ENCODE measurements at regions not wholly inside any gene's neighbourhood (a gene's known extent, or its start where the extent isn't known, plus 50 kb on each side); places are given as distances from the start of the nearest gene placed in this dataset.

- H3K27me3 ChIP-seq, result no peaks in the 10 kb centered on the region
- 74 to 78% methylated on average over 4 to 5 of the region's 5 CpGs for WGBS, 2 donors (ENCODE audit: low coverage in 1 of 2)
- H3K36me3 ChIP-seq, result no peaks in the 10 kb centered on the region
- no peak overlapping the region for H3K27ac ChIP-seq
- in situ Hi-C loops (cut with MboI; ENCODE audit: low pct_ligation_motif_present in 1 of 4, low pct_unique_long_range_greater_than_20kb in 1 of 4, low sequenced_read_pairs in 3 of 4), result no loop called here
- H3K9me3 ChIP-seq, result no peaks in the 10 kb centered on the region
- no peak overlapping the region for H3K4me3 ChIP-seq
- DNase-seq, result no peak
- TF ChIP-seq POLR2A (IDR thresholded peaks at IDR 0.05) (no peak), POLR2AphosphoS5 (IDR thresholded peaks at IDR 0.05) (no peak), EP300 (IDR thresholded peaks at IDR 0.05; ENCODE audit: low read depth) (no peak), CTCF (IDR thresholded peaks at IDR 0.05) (no peak)
- intact Hi-C loops (cut with DNase I; ENCODE audit: low total_unique reads), result no loop called here
- H3K4me1 ChIP-seq, result no peaks in the 10 kb centered on the region
Observed at GRCh38 chr15:93619597-93619996, 530.6 kb upstream of the RGMA start.

GRCh38 chr15:93617443-93617842 lies 528.4 kb upstream of the RGMA start:
- H3K4me1 ChIP-seq, result no peaks in the 10 kb centered on the region
- TF ChIP-seq EP300 (IDR thresholded peaks at IDR 0.05; ENCODE audit: low read depth) (no peak), POLR2A (IDR thresholded peaks at IDR 0.05) (no peak), CTCF (IDR thresholded peaks at IDR 0.05) (no peak), POLR2AphosphoS5 (IDR thresholded peaks at IDR 0.05) (no peak)
- in situ Hi-C loops (cut with MboI; ENCODE audit: low pct_ligation_motif_present in 1 of 4, low pct_unique_long_range_greater_than_20kb in 1 of 4, low sequenced_read_pairs in 3 of 4), result no loop called here

GRCh38 chr15:93614386-93615104 lies 525.5 kb upstream of the RGMA start:
- in situ Hi-C loops (cut with MboI; ENCODE audit: low pct_ligation_motif_present in 1 of 4, low pct_unique_long_range_greater_than_20kb in 1 of 4, low sequenced_read_pairs in 3 of 4), result no loop called here
- Histone ChIP-seq H3K9me3 (no peaks in the 10 kb centered on the region), H3K36me3 (no peaks in the 10 kb centered on the region), H3K27me3 (no peaks in the 10 kb centered on the region), H3K4me3 (no peak overlapping the region), H3K4me1 (no peaks in the 10 kb centered on the region), H3K27ac (no peak overlapping the region)
- intact Hi-C loops (cut with DNase I; ENCODE audit: low total_unique reads), result no loop called here
- DNase-seq, result no peak
- WGBS, 2 donors (ENCODE audit: low coverage in 1 of 2), result 58 to 71% methylated on average over 8 to 11 of the region's 11 CpGs
- no peak for TF ChIP-seq CTCF (IDR thresholded peaks at IDR 0.05)
- TF ChIP-seq POLR2AphosphoS5 (IDR thresholded peaks at IDR 0.05), result no peak
- no peak for TF ChIP-seq POLR2A (IDR thresholded peaks at IDR 0.05)
- TF ChIP-seq EP300 (IDR thresholded peaks at IDR 0.05; ENCODE audit: low read depth), result no peak

More at GRCh38 chr15:93617443-93617842, 528.4 kb upstream of the RGMA start:
- intact Hi-C loops (cut with DNase I; ENCODE audit: low total_unique reads), result no loop called here
- Histone ChIP-seq H3K27me3 (no peaks in the 10 kb centered on the region), H3K36me3 (no peaks in the 10 kb centered on the region), H3K4me3 (no peak overlapping the region), H3K9me3 (no peaks in the 10 kb centered on the region), H3K27ac (no peak overlapping the region)
- no peak for DNase-seq

GRCh38 chr15:93613386-93613785 lies 524.4 kb upstream of the RGMA start:
- in situ Hi-C loops (cut with MboI; ENCODE audit: low pct_ligation_motif_present in 1 of 4, low pct_unique_long_range_greater_than_20kb in 1 of 4, low sequenced_read_pairs in 3 of 4) (no loop called here), intact Hi-C loops (cut with DNase I; ENCODE audit: low total_unique reads) (no loop called here)
- no peak overlapping the region for H3K27ac ChIP-seq
- no peaks in the 10 kb centered on the region for H3K9me3 ChIP-seq
- H3K36me3 ChIP-seq, result no peaks in the 10 kb centered on the region
- H3K27me3 ChIP-seq, result no peaks in the 10 kb centered on the region
- no peaks in the 10 kb centered on the region for H3K4me1 ChIP-seq
- WGBS, 2 donors (ENCODE audit: low coverage in 1 of 2), result 91 to 96% methylated on average over 3 of the region's 3 CpGs
- H3K4me3 ChIP-seq, result no peak overlapping the region
- TF ChIP-seq POLR2AphosphoS5 (IDR thresholded peaks at IDR 0.05) (no peak), CTCF (IDR thresholded peaks at IDR 0.05) (no peak), EP300 (IDR thresholded peaks at IDR 0.05; ENCODE audit: low read depth) (no peak), POLR2A (IDR thresholded peaks at IDR 0.05) (no peak)
- DNase-seq, result no peak
